Jurkat, Clone E6-1 (cell line): ENCODE measurements at regions not wholly inside any gene's neighbourhood (a gene's known extent, or its start where the extent isn't known, plus 50 kb on each side); places are given as distances from the start of the nearest gene placed in this dataset.
"Not testable (repeated sequence)": the region's sequence is repeated elsewhere in the genome, so short reads cannot be mapped to it uniquely, and the experiment has no call there.

ENCODE experiments used
- DNase-seq: peaks from one replicate; pipeline ENCODE4 v3.0.0-alpha.2; 2011; ENCODE audit warnings: low read depth, low spot score
- H3K4me3 ChIP-seq: 2 replicates; pipeline ENCODE4 v1.5.1; 2011; ENCODE audit warnings: mild to moderate bottlenecking, low read length, control low read depth, moderate library complexity

- no peak overlapping the region for H3K4me3 ChIP-seq
- DNase-seq, result no peak
These were observed 104.6 kb upstream of the IRX1 start for GRCh38 chr5:3490957-3491507.

DNA sequence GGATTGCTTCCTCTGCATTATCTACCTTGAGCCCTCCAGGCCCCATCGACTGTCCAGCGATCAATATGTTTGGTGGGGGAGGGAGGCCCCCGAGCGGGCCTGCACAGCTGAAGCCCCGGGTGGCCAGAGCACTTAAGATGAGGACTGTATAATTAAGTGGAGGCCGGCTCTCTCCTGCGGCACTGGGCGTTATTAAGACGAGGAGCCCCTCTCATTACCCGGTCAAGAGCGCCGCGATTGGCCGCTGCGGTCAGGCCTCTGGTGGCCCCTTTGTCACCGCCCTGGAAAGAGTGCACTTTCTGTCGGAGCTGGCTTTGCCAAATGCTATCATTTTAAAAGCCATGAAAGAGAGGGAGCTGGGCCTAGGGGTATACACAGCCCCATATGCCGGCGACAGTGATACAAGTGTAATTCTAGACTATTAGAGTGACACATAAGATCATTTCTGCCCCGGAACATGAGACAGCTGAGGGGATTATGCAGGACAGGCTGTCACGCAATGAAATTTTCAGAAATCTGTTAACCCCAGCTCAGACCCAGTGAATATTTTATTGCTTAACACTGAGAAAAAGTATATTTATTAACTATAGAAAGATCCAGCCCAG, 106.3 kb upstream of the IRX1 start:
- no peak for DNase-seq
- no peak overlapping the region for H3K4me3 ChIP-seq

GRCh38 chr5:3484836-3485235, 110.8 kb upstream of the IRX1 start:
- no peak overlapping the region for H3K4me3 ChIP-seq
- DNase-seq, result peak; percentile 14

DNA sequence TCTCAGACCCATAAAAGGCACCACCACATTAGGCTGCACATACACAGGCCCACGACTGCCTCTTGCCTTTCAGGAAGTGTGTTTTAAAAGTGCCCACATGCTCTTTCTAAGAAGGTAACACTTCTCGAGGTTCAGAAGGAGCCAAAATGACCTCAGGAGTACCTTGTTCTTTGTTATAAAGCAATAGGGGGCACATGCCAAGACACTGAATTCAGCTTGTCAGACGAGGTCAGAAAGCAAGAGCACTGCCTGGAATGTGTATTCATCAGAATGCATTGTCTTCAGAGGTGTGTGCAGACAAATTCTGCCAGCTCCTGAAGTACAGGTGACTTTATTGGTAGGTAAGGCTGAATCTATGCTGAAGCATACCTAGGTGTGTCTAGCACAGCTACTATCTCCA, 114.5 kb upstream of the IRX1 start:
- no peak for DNase-seq
- H3K4me3 ChIP-seq, result no peak overlapping the region

GRCh38 chr5:3475674-3476073, 120.0 kb upstream of the IRX1 start:
- no peak overlapping the region for H3K4me3 ChIP-seq
- no peak for DNase-seq

- DNase-seq, result no peak
- no peak overlapping the region for H3K4me3 ChIP-seq
These were observed 129.2 kb upstream of the IRX1 start for GRCh38 chr5:3466392-3466791.

GRCh38 chr5:3460416-3460815, 135.2 kb upstream of the IRX1 start:
- no peak for DNase-seq
- H3K4me3 ChIP-seq, result no peak overlapping the region

DNA sequence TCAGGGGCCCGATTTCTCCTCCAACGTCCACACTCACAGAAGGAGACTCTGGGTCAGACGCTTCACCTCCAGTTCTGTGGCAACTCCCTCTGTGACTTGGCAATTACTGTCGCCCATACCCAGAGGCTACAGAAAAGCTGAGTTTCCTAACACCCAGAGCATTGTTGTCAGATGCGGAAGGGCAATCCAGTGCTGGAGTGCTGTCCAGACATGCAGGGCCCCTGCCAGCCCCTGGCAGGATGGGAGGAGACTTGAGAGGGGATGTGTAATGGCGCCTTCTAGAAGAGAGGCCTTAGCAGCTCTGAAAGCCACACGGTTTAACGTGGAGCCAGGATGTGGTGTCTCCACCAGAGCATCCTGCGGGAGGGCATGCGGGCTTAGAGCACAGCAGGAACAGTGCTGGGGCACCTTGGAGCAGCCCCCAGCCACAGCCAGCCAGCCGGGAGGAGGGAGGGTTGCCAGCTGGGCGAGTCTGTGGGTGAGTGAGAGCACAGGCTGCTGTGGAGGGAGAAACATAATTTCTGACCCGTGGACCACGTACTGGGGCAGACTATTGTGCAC, 139.4 kb upstream of the IRX1 start:
- H3K4me3 ChIP-seq, result no peak overlapping the region
- peak; percentile 41 for DNase-seq

- DNase-seq, H3K4me3 ChIP-seq: not testable (repeated sequence)
These were observed 141.6 kb upstream of the IRX1 start for GRCh38 chr5:3454028-3454427.

- no peak overlapping the region for H3K4me3 ChIP-seq
- no peak for DNase-seq
These were observed 143.0 kb upstream of the IRX1 start for GRCh38 chr5:3452622-3453021.

GRCh38 chr5:3451961-3452360, 143.7 kb upstream of the IRX1 start:
- no peak overlapping the region for H3K4me3 ChIP-seq
- no peak for DNase-seq

GRCh38 chr5:3449481-3449880, 146.2 kb upstream of the IRX1 start:
- H3K4me3 ChIP-seq, result no peak overlapping the region
- no peak for DNase-seq

DNA sequence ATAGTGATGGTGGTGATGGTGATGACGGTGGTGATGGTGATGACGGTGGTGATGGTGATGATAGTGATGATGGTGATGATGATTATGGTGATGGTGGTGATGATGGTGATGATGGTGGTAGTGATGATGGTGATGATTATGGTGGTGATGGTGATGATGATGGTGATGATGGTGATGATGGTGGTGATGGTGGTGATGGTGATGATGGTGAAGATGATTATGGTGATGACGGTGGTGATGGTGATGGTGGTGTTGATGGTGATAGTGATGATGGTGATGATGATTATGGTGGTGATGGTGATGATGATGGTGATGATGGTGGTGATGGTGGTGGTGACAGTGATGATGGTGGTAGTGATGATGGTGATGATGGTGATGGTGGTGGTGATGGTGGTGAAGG, 149.2 kb upstream of the IRX1 start:
- H3K4me3 ChIP-seq, result no peak overlapping the region
- no peak for DNase-seq

GRCh38 chr5:3445517-3445916, 150.1 kb upstream of the IRX1 start:
- DNase-seq, H3K4me3 ChIP-seq: not testable (repeated sequence)

GRCh38 chr5:3432135-3432534, 163.5 kb upstream of the IRX1 start:
- no peak for DNase-seq
- no peak overlapping the region for H3K4me3 ChIP-seq

GRCh38 chr5:3430691-3431090, 164.9 kb upstream of the IRX1 start:
- H3K4me3 ChIP-seq, result no peak overlapping the region
- no peak for DNase-seq

- DNase-seq, result no peak
These were observed 165.7 kb upstream of the IRX1 start for GRCh38 chr5:3429962-3430361.

GRCh38 chr5:3428334-3428733, 167.3 kb upstream of the IRX1 start:
- no peak for DNase-seq
- no peak overlapping the region for H3K4me3 ChIP-seq

More at GRCh38 chr5:3429962-3430361, 165.7 kb upstream of the IRX1 start:
- H3K4me3 ChIP-seq, result no peak overlapping the region

- no peak overlapping the region for H3K4me3 ChIP-seq
- no peak for DNase-seq
These were observed 170.7 kb upstream of the IRX1 start for GRCh38 chr5:3424946-3425345.

DNA sequence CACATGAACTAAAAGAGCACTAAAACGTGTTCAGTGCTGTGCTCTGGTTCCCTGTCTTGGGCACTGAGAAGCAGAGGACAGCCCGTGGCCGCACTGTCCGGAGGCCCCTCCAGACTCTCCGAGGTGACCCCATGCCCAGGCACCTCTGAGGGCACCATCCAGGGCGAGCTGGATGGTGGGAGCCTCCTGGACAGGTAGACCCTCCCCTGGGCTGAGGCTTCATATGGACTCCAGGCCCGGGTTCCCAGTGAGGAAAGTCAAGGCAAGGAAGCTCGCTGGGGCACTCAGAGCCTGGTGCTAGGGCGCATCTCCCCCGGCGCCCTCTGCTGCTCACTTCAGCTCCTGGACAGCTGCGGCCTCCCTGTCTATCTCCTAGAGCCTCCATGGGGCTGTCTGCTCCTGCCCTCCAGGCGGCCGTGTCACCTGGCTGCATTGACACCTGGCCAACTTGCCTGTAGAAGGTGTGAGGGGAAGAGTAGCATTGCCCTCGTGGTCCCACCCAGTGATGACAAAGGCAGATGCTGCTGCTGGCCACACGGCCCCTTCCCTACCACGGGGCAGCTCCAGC, 178.2 kb upstream of the IRX1 start:
- DNase-seq, result no peak

GRCh38 chr5:3414371-3414770, 181.3 kb upstream of the IRX1 start:
- H3K4me3 ChIP-seq, result no peak overlapping the region
- DNase-seq, result no peak

More for the DNA sequence above, 178.2 kb upstream of the IRX1 start:
- no peak overlapping the region for H3K4me3 ChIP-seq
